B cell (primary cell): ENCODE measurements at regions not wholly inside any gene's neighbourhood (a gene's known extent, or its start where the extent isn't known, plus 50 kb on each side); places are given as distances from the start of the nearest gene placed in this dataset.

Source experiments
- ATAC-seq: fragments of 200-7000 bp; cut with Tn5 transposase; one replicate; pipeline ENCODE4 v1.10.0; 2021; ENCODE audit warnings: low read depth, mild to moderate bottlenecking, moderate number of reproducible peaks, moderate library complexity
- CTCF ChIA-PET: fragments of 350-600 bp; sonication (Branson Sonifier 250); formaldehyde crosslinking; loops from one replicate; lab custom pipeline; 2021; ENCODE audit warnings: antibody characterized with exemption, inconsistent platforms; lab: Charles Lee
- POLR2A ChIA-PET: fragments of 350-600 bp; sonication (Branson Sonifier 250); formaldehyde crosslinking; loops from one replicate; lab custom pipeline; 2021; ENCODE audit warnings: antibody characterized with exemption; lab: Charles Lee
- DNase-seq: peaks from one replicate; pipeline ENCODE4 v3.0.0; 2013
- H2AFZ ChIP-seq: 2 replicates; pipeline ENCODE4 v1.6.1; 2012; ENCODE audit warnings: mild to moderate bottlenecking, low read depth, low read length; ENCODE audit not compliant: insufficient read depth, poor library complexity, severe bottlenecking
- H3K27ac ChIP-seq, 2 donors: 1 replicate in 1 of 2; 2 replicates in 1 of 2; pipeline ENCODE4 v1.5.1; 2012 to 2013; ENCODE audit warnings: low read length in 2 of 2, mild to moderate bottlenecking in 2 of 2, moderate library complexity in 1 of 2
- H3K27me3 ChIP-seq, 4 experiments: fragments of 200-600 bp in 1 of 4; sonication (generic) in 1 of 4; replicated peaks in 1 of 4; 1 replicate in 2 of 4; 2 replicates in 2 of 4; pipeline versions ENCODE4 v1.6.1 to v1.7.0; 2013 to 2016; ENCODE audit warnings: low read length in 3 of 4, mild to moderate bottlenecking in 2 of 4, mixed read lengths in 1 of 4, moderate library complexity in 1 of 4; ENCODE audit not compliant: insufficient read depth in 4 of 4, control insufficient read depth in 3 of 4; ENCODE audit errors: control extremely low read depth in 1 of 4
- H3K36me3 ChIP-seq, 2 experiments: replicated peaks in 1 of 2; 1 replicate in 1 of 2; 2 replicates in 1 of 2; pipeline versions ENCODE4 v1.6.1 to v1.7.1; 2013; ENCODE audit warnings: low read length in 1 of 2; ENCODE audit not compliant: insufficient read depth in 2 of 2, control insufficient read depth in 1 of 2; ENCODE audit errors: control extremely low read depth in 1 of 2, extremely low read depth in 1 of 2
- H3K4me1 ChIP-seq, 2 donors: fragments of 200-600 bp in 1 of 2; sonication (generic) in 1 of 2; 1 replicate in 1 of 2; 2 replicates in 1 of 2; pipeline versions ENCODE4 v1.5.1 to v1.6.1; 2013 to 2017; ENCODE audit warnings: low read length in 2 of 2; ENCODE audit not compliant: control insufficient read depth in 2 of 2, insufficient read depth in 2 of 2
- H3K4me2 ChIP-seq: replicated peaks from 2 replicates; pipeline ENCODE3; 2012; ENCODE audit warnings: mild to moderate bottlenecking, low read depth, low read length; ENCODE audit not compliant: poor library complexity, severe bottlenecking
- H3K4me3 ChIP-seq, 5 experiments: fragments of 200-600 bp in 1 of 5; sonication (generic) in 1 of 5; 1 replicate in 3 of 5; 2 replicates in 2 of 5; pipeline versions ENCODE4 v1.5.1 to v1.7.0; 2011 to 2016; ENCODE audit warnings: low read length in 4 of 5, mild to moderate bottlenecking in 4 of 5, low read depth in 2 of 5, control low read depth in 1 of 5, moderate library complexity in 1 of 5; ENCODE audit not compliant: insufficient read depth in 1 of 5; ENCODE audit errors: control extremely low read depth in 1 of 5, extremely low read depth in 1 of 5
- H3K79me2 ChIP-seq: fragments of 200-600 bp; sonication (generic); one replicate; pipeline ENCODE4 v1.6.0; 2016; ENCODE audit warnings: low read length; ENCODE audit not compliant: control insufficient read depth, insufficient read depth
- H3K9ac ChIP-seq: fragments of 200-600 bp; sonication (generic); 2 replicates; pipeline ENCODE4 v1.6.1; 2017; ENCODE audit warnings: mild to moderate bottlenecking, low read length, moderate library complexity
- H3K9me3 ChIP-seq, 3 donors: one replicate each; pipeline versions ENCODE4 v1.6.1 to v1.7.1; 2013; ENCODE audit warnings: low read length in 2 of 3; ENCODE audit not compliant: control insufficient read depth in 2 of 3, insufficient read depth in 1 of 3; ENCODE audit errors: control extremely low read depth in 1 of 3
- H4K20me1 ChIP-seq: 2 replicates; pipeline ENCODE4 v1.6.0; 2012; ENCODE audit warnings: mild to moderate bottlenecking, low read length; ENCODE audit not compliant: insufficient read depth, control insufficient read depth, poor library complexity, severe bottlenecking
- H3K27ac Mint-ChIP-seq: one replicate; pipeline ENCODE4 v1.8.0; 2021; ENCODE audit warnings: mixed read lengths
- H3K27me3 Mint-ChIP-seq: one replicate; pipeline ENCODE4 v1.8.0; 2021; ENCODE audit warnings: mixed read lengths
- H3K4me1 Mint-ChIP-seq: one replicate; pipeline ENCODE4 v1.8.0; 2021; ENCODE audit warnings: mixed read lengths
- H3K4me3 Mint-ChIP-seq: one replicate; pipeline ENCODE4 v1.8.0; 2021; ENCODE audit warnings: mixed read lengths
- H3K9me3 Mint-ChIP-seq: one replicate; pipeline ENCODE4 v1.8.0; 2022; ENCODE audit warnings: mixed read lengths; ENCODE audit not compliant: insufficient read depth
- EZH2 ChIP-seq: IDR thresholded peaks from 2 replicates; pipeline ENCODE4 v1.6.1; 2012; ENCODE audit warnings: borderline replicate concordance, low read depth, mild to moderate bottlenecking, moderate library complexity, low read length; ENCODE audit not compliant: insufficient read depth, poor library complexity, severe bottlenecking
- WGBS: methylation state at CpG from one replicate; pipeline ENCODE4 v1.1.5; 2013; ENCODE audit warnings: missing lambda C conversion rate; ENCODE audit not compliant: insufficient coverage; 5-methylcytosine and 5-hydroxymethylcytosine counted together
- intact Hi-C: fragments of 100-400 bp; cut with micrococcal nuclease; formaldehyde crosslinking; loops from one replicate; pipeline ENCODE4 v1.10.0; 2022
- TF ChIP-seq, protein P1 (sequence below): fragments of 200-600 bp; IDR thresholded peaks from one replicate; pipeline ENCODE4 v1.8.0; 2022; ENCODE audit warnings: antibody characterized with exemption, mild to moderate bottlenecking

DNA sequence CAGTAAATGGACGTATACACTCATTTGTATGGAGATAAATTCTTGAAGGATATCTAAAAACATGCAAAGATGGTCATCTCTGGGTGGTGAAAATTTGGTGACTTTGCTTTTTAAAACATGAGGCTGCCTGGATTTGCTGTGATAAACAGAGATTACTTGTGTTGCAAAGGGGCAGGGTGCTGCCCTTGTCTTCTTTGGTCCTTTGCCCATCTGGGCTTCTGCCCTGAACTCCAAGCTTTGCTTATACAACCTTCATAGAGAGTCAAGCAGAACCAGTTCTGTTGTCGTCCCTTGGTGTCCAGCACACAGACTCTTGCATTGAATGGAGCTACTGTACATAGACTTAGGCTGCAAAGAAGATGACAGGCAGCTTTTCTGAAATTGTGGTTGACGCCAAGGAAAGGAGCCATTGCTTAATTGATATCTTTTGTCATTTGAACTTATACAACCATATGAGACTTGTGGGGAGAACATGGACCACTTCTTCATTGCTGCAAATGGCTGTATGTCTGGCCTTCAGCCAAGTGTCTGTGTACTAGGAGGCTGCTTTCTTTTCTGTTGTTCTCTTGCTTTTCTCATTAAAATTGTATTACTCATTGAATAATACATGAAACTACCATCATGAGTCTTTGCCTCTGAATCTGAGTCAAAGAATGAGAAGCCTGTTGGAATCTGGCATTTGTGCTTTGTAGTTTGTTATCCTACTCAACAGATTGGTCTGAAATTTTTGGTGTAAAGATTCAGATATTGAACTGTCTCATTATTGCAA, 152.5 kb downstream of the DMRT2 start:
- 40% methylated on average over 1 of the region's 3 CpGs for WGBS
- CTCF ChIA-PET, result no interaction called here
- Histone ChIP-seq H3K79me2 (no peaks in the 10 kb centered on the region), H2AFZ (no peak overlapping the region), H4K20me1 (no peaks in the 10 kb centered on the region), H3K36me3 (no peaks in the 10 kb centered on the region), H3K9me3 (no peaks in the 10 kb centered on the region), H3K4me2 (no peak overlapping the region), H3K27me3 (no peaks in the 10 kb centered on the region), H3K4me1 (no peaks in the 10 kb centered on the region), H3K9ac (no peak overlapping the region), H3K4me3 (no peak overlapping the region), H3K27ac (no peak overlapping the region)
- Mint-ChIP-seq H3K4me1 (no peaks in the 10 kb centered on the region), H3K27ac (no peak overlapping the region), H3K27me3 (no peaks in the 10 kb centered on the region), H3K4me3 (no peak overlapping the region), H3K9me3 (no peaks in the 10 kb centered on the region)
- intact Hi-C loops, result no loop called here
- TF ChIP-seq, protein P1, sequence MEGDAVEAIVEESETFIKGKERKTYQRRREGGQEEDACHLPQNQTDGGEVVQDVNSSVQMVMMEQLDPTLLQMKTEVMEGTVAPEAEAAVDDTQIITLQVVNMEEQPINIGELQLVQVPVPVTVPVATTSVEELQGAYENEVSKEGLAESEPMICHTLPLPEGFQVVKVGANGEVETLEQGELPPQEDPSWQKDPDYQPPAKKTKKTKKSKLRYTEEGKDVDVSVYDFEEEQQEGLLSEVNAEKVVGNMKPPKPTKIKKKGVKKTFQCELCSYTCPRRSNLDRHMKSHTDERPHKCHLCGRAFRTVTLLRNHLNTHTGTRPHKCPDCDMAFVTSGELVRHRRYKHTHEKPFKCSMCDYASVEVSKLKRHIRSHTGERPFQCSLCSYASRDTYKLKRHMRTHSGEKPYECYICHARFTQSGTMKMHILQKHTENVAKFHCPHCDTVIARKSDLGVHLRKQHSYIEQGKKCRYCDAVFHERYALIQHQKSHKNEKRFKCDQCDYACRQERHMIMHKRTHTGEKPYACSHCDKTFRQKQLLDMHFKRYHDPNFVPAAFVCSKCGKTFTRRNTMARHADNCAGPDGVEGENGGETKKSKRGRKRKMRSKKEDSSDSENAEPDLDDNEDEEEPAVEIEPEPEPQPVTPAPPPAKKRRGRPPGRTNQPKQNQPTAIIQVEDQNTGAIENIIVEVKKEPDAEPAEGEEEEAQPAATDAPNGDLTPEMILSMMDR, result no peak
- TF ChIP-seq EZH2, result no peak
- DNase-seq, result no peak
- POLR2A ChIA-PET, result no interaction called here
- no peak for ATAC-seq

DNA sequence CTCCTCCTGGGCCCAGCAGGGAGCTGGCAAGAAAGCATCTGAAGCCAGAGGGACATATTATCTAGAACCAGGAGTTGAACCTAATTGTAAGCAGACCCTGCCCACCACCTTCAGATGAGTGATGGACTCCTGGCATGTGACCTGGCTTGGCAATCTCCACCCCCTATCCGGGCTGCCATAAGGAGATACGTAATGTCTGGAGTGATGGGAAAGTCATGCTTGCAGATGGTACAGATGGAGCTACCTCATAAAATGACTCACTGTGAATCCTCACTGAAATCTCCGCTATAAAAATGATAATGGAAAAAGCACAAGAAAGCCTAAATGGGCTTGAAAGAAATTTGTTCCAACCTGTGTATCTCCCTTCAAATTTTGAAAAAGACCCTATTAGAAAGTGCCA, 157.5 kb downstream of the DMRT2 start:
- H3K4me3 ChIP-seq, result no peak overlapping the region
- H3K27me3 ChIP-seq, result no peaks in the 10 kb centered on the region
- no peak overlapping the region for H3K4me2 ChIP-seq
- peaks cover 5% of the 10 kb centered on the region for H3K9me3 Mint-ChIP-seq
- peaks cover 0 to 5% (median 3%) of the 10 kb centered on the region in 3 donors for H3K9me3 ChIP-seq
- WGBS, result no CpG with 5 or more reads among the region's 3 CpGs
- ChIA-PET CTCF (no interaction called here), POLR2A (no interaction called here)
- H3K79me2 ChIP-seq, result no peaks in the 10 kb centered on the region
- no peaks in the 10 kb centered on the region for H3K4me1 ChIP-seq
- no peak overlapping the region for H2AFZ ChIP-seq
- H3K4me1 Mint-ChIP-seq, result no peaks in the 10 kb centered on the region
- TF ChIP-seq, protein P1, result no peak
- TF ChIP-seq EZH2, result no peak
- intact Hi-C loops, result no loop called here
- DNase-seq (no peak), ATAC-seq (no peak)
- no peak overlapping the region for H3K27ac ChIP-seq
- H3K4me3 Mint-ChIP-seq, result no peak overlapping the region
- no peaks in the 10 kb centered on the region for H3K36me3 ChIP-seq
- no peak overlapping the region for H3K9ac ChIP-seq
- H3K27me3 Mint-ChIP-seq, result no peaks in the 10 kb centered on the region
- no peak overlapping the region for H3K27ac Mint-ChIP-seq
- no peaks in the 10 kb centered on the region for H4K20me1 ChIP-seq
